IMR-90 (cell line): ENCODE measurements at regions not wholly inside any gene's neighbourhood (a gene's known extent, or its start where the extent isn't known, plus 50 kb on each side); places are given as distances from the start of the nearest gene placed in this dataset.
A peak's percentile ranks its signal among the peaks of the same experiment; 100 is the strongest.

ENCODE experiments used
- ATAC-seq: fragments of 200-7000 bp; cut with Tn5 transposase; 2 replicates; pipeline ENCODE4 v1.9.1; 2020; ENCODE audit warnings: low read depth, mild to moderate bottlenecking, moderate library complexity
- BruUV-seq: library from RNA; stranded (reverse); fragments of 400-500 nt; replicated peaks from 2 replicates; lab custom pipeline; 2021; lab: Mats Ljungman, UMichigan
- CTCF ChIA-PET: fragments of 300-600 bp; formaldehyde crosslinking; extraction: SDS; loops from one replicate; lab custom pipeline; 2021; ENCODE audit warnings: antibody characterized with exemption; lab: Yijun Ruan, JAX
- POLR2A ChIA-PET: fragments of 300-600 bp; sonication (Branson Sonifier 250); formaldehyde crosslinking; loops from one replicate; lab custom pipeline; 2022; ENCODE audit warnings: antibody characterized with exemption; ENCODE audit not compliant: unreplicated experiment; lab: Charles Lee
- DNase-seq: peaks from one replicate; pipeline ENCODE4 v3.0.0; 2013
- H2AFZ ChIP-seq: replicated peaks from 2 replicates; pipeline ENCODE3; 2013; ENCODE audit warnings: low read length, mild to moderate bottlenecking; ENCODE audit not compliant: poor library complexity
- H2AK5ac ChIP-seq: 2 replicates; pipeline ENCODE4 v1.6.1; 2013; ENCODE audit warnings: low read depth, low read length, inconsistent platforms
- H2AK9ac ChIP-seq: replicated peaks from 2 replicates; pipeline ENCODE3; 2013; ENCODE audit warnings: mild to moderate bottlenecking, low read depth, low read length, moderate library complexity; ENCODE audit not compliant: poor library complexity
- H2BK120ac ChIP-seq: 2 replicates; pipeline ENCODE4 v1.6.1; 2013; ENCODE audit warnings: low read depth, low read length, inconsistent platforms
- H2BK15ac ChIP-seq: 3 replicates; pipeline ENCODE4 v1.6.1; 2013; ENCODE audit warnings: low read depth, low read length, inconsistent platforms
- H2BK20ac ChIP-seq: 2 replicates; pipeline ENCODE4 v1.6.1; 2013; ENCODE audit warnings: low read depth, mild to moderate bottlenecking, inconsistent platforms, low read length, moderate library complexity
- H2BK5ac ChIP-seq: 2 replicates; pipeline ENCODE4 v1.6.1; 2013; ENCODE audit warnings: mild to moderate bottlenecking, low read depth, low read length, inconsistent platforms; ENCODE audit not compliant: poor library complexity, severe bottlenecking
- H3K14ac ChIP-seq: replicated peaks from 2 replicates; pipeline ENCODE4 v1.6.1; 2013; ENCODE audit warnings: low read depth, low read length, inconsistent platforms
- H3K18ac ChIP-seq: 2 replicates; pipeline ENCODE4 v1.6.1; 2013; ENCODE audit warnings: low read depth, low read length, control low read depth
- H3K23ac ChIP-seq: 2 replicates; pipeline ENCODE4 v1.6.1; 2013; ENCODE audit warnings: low read depth, low read length, inconsistent platforms
- H3K27ac ChIP-seq: 2 replicates; pipeline ENCODE4 v1.5.1; 2013; ENCODE audit warnings: mild to moderate bottlenecking, control low read depth, low read length; ENCODE audit not compliant: insufficient read depth
- H3K27me3 ChIP-seq: 2 replicates; pipeline ENCODE4 v1.6.1; 2013; ENCODE audit warnings: low read length; ENCODE audit not compliant: control insufficient read depth, insufficient read depth
- H3K36me3 ChIP-seq: 2 replicates; pipeline ENCODE4 v1.6.1; 2013; ENCODE audit warnings: low read length, mixed read lengths; ENCODE audit not compliant: control insufficient read depth, insufficient read depth
- H3K4ac ChIP-seq: 2 replicates; pipeline ENCODE4 v1.6.1; 2013; ENCODE audit warnings: low read depth, low read length, inconsistent platforms
- H3K4me1 ChIP-seq: 2 replicates; pipeline ENCODE4 v1.6.1; 2013; ENCODE audit warnings: low read length, mixed read lengths; ENCODE audit not compliant: control insufficient read depth, insufficient read depth
- H3K4me2 ChIP-seq: 2 replicates; pipeline ENCODE4 v1.6.1; 2013; ENCODE audit warnings: low read depth, mild to moderate bottlenecking, control low read depth, low read length, moderate library complexity
- H3K4me3 ChIP-seq: 2 replicates; pipeline ENCODE4 v1.5.1; 2013; ENCODE audit warnings: low read depth, mild to moderate bottlenecking, control low read depth, low read length, moderate library complexity; ENCODE audit not compliant: insufficient read depth
- H3K56ac ChIP-seq: 2 replicates; pipeline ENCODE4 v1.6.1; 2013; ENCODE audit warnings: low read length, inconsistent platforms; ENCODE audit not compliant: insufficient read depth; ENCODE audit errors: extremely low read depth
- H3K79me1 ChIP-seq, 2 experiments: 2 replicates each; pipeline ENCODE4 v1.6.1; 2013; ENCODE audit warnings: low read length in 2 of 2, inconsistent platforms in 1 of 2, low read depth in 1 of 2
- H3K9ac ChIP-seq: 2 replicates; pipeline ENCODE4 v1.6.1; 2013; ENCODE audit warnings: low read depth, low read length, control low read depth
- H3K9me1 ChIP-seq: 2 replicates; pipeline ENCODE4 v1.6.1; 2013; ENCODE audit warnings: low read length, inconsistent platforms; ENCODE audit not compliant: insufficient read depth
- H3K9me3 ChIP-seq: 2 replicates; pipeline ENCODE4 v1.6.1; 2013; ENCODE audit warnings: low read length; ENCODE audit not compliant: control insufficient read depth, insufficient read depth
- H4K20me1 ChIP-seq: 2 replicates; pipeline ENCODE4 v1.6.1; 2013; ENCODE audit warnings: low read length, inconsistent platforms; ENCODE audit not compliant: insufficient read depth
- H4K5ac ChIP-seq: 2 replicates; pipeline ENCODE4 v1.6.1; 2013; ENCODE audit warnings: mild to moderate bottlenecking, low read depth, low read length, control low read depth
- H4K8ac ChIP-seq, 2 experiments: 2 replicates each; pipeline ENCODE4 v1.6.1; 2013; ENCODE audit warnings: low read depth in 2 of 2, low read length in 2 of 2, control low read depth in 1 of 2, inconsistent platforms in 1 of 2
- H4K91ac ChIP-seq: 2 replicates; pipeline ENCODE4 v1.6.1; 2013; ENCODE audit warnings: low read depth, low read length, inconsistent platforms; ENCODE audit not compliant: insufficient read depth
- MAFK ChIP-seq: IDR thresholded peaks from 2 replicates; pipeline ENCODE4 v1.6.1; 2012; ENCODE audit warnings: low read depth, low read length, improper control_type of control experiment
- RAD21 ChIP-seq: IDR thresholded peaks from 2 replicates; pipeline ENCODE4 v1.6.1; 2012; ENCODE audit warnings: low read length, improper control_type of control experiment
- WGBS, 2 experiments: methylation state at CpG; one replicate each; pipeline versions ENCODE4 v1.1.5 to v1.1.7; 2013; ENCODE audit warnings: missing lambda C conversion rate in 2 of 2; ENCODE audit not compliant: insufficient read length in 1 of 2; ENCODE audit errors: extremely low coverage in 2 of 2; 5-methylcytosine and 5-hydroxymethylcytosine counted together
- dilution Hi-C: fragments of 300-500 bp; cut with HindIII; formaldehyde crosslinking; loops from one replicate; pipeline ENCODE4 v1.14.3; 2018; ENCODE audit warnings: low sequenced_read_pairs; ENCODE audit not compliant: unreplicated experiment
- in situ Hi-C: fragments of 300-500 bp; cut with MboI; formaldehyde crosslinking; loops from 3 replicates; pipeline ENCODE4 v1.14.3; 2019; ENCODE audit warnings: low sequenced_read_pairs, inconsistent platforms, mixed read lengths
- intact Hi-C: fragments of 100-400 bp; cut with micrococcal nuclease; formaldehyde crosslinking; loops from 2 replicates; pipeline ENCODE4 v1.10.0; 2022

GRCh38 chr1:170460414-170461155, 71.4 kb upstream of the GORAB start:
- no peak overlapping the region for H4K5ac ChIP-seq
- no peak overlapping the region for H2BK20ac ChIP-seq
- no peak overlapping the region for H3K18ac ChIP-seq
- 0 out of 2 replicates have a peak, but pooled peaks cover 2% of the 10 kb centered on the region for H3K4me1 ChIP-seq
- H3K27me3 ChIP-seq, result no peaks in the 10 kb centered on the region
- no peak overlapping the region for H3K9ac ChIP-seq
- H3K4me3 ChIP-seq, result no peak overlapping the region
- no peak overlapping the region for H3K4me2 ChIP-seq
- intact Hi-C loops (no loop called here), in situ Hi-C loops (no loop called here), dilution Hi-C loops (no loop called here)
- no peak overlapping the region for H2AK5ac ChIP-seq
- H3K4ac ChIP-seq, result no peak overlapping the region
- H2BK15ac ChIP-seq, result no peak overlapping the region
- no peak overlapping the region for H4K91ac ChIP-seq
- BruUV-seq, result no TSS peak
- ChIA-PET POLR2A (no interaction called here), CTCF (interaction anchor here (1.0 kb wide), 1 partner anchor 14 kb away, joined by 3 read pairs; no protein-coding TSS in a partner anchor)
- no peaks in the 10 kb centered on the region for H3K9me1 ChIP-seq
- no CpG with 5 or more reads among the region's 2 CpGs for WGBS, 2 experiments
- no peak overlapping the region for H4K8ac ChIP-seq
- H3K9me3 ChIP-seq, result no peaks in the 10 kb centered on the region; the same call in 1 of the 2 replicates
- no peak overlapping the region for H2AK9ac ChIP-seq
- no peak overlapping the region for H3K56ac ChIP-seq
- no peak overlapping the region for H2BK5ac ChIP-seq
- H3K36me3 ChIP-seq, result no peaks in the 10 kb centered on the region
- no peak for DNase-seq
- H4K20me1 ChIP-seq, result no peaks in the 10 kb centered on the region
- no peak overlapping the region for H2BK120ac ChIP-seq
- peak overlapping the region; percentile 4; the same call in 1 of the 2 replicates for H3K14ac ChIP-seq
- no peaks in the 10 kb centered on the region for H3K79me1 ChIP-seq
- H2AFZ ChIP-seq, result no peak overlapping the region
- H3K23ac ChIP-seq, result no peak overlapping the region
- ATAC-seq, result no peak
- TF ChIP-seq RAD21 (no peak), MAFK (no peak)
- no peak overlapping the region for H3K27ac ChIP-seq
